Panc1 (cell line): ENCODE measurements at regions not wholly inside any gene's neighbourhood (a gene's known extent, or its start where the extent isn't known, plus 50 kb on each side); places are given as distances from the start of the nearest gene placed in this dataset.

Source experiments
- POLR2AphosphoS5 ChIP-seq: IDR thresholded peaks from 2 replicates; pipeline ENCODE4 v1.6.1; 2012; ENCODE audit warnings: mild to moderate bottlenecking, low read depth, low read length, moderate library complexity
- SIN3A ChIP-seq: IDR thresholded peaks from 2 replicates; pipeline ENCODE4 v1.6.1; 2012; ENCODE audit warnings: low read depth, mild to moderate bottlenecking, low read length, moderate library complexity, borderline replicate concordance; ENCODE audit not compliant: insufficient read depth
- TCF7L2 ChIP-seq: IDR thresholded peaks from 2 replicates; pipeline ENCODE4 v1.6.1; 2011; ENCODE audit warnings: mild to moderate bottlenecking, low read depth, low read length, inconsistent platforms
- TF ChIP-seq, protein P1 (sequence below): fragments of 450-650 bp; IDR thresholded peaks from 2 replicates; pipeline ENCODE4 v1.5.1; 2017; ENCODE audit warnings: mild to moderate bottlenecking
- TF ChIP-seq, protein P2 (sequence below), 2 experiments: IDR thresholded peaks; 2 replicates each; pipeline ENCODE4 v1.6.1; 2011 to 2012; ENCODE audit warnings: low read depth in 2 of 2, control low read depth in 1 of 2, low read length in 1 of 2, mild to moderate bottlenecking in 1 of 2, moderate library complexity in 1 of 2; ENCODE audit not compliant: insufficient read depth in 1 of 2

DNA sequence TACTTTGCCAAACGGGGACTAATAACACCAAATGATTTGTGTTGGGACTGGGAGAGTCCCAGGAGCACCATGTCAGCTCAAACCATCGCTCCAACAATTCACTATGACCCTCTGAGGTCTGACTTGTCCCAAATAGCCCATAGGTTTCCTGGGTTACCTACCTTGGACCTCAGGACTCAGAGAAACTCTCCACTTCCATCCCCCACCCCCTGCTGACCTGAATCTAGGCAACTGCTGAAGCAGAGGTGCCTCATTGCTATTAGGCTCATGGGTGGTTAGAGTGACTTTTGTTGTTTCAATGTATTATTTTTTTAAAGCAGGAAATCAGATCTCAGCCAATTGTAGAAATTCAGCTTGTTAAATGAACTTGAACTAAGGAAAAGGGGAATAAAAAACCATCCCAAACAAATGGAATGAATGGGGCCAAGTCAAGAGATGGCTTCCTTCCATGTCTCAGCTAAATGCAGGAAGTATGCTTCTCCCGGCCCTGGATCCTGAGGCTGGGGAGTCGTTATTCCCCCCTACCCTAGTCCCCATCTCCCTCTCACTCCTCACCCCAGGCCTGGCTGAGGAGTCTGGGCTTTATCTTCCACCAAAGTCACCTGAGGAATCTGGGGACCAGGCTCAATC is 80.9 kb upstream of the SLC24A4 start:
- TF ChIP-seq, protein P1, sequence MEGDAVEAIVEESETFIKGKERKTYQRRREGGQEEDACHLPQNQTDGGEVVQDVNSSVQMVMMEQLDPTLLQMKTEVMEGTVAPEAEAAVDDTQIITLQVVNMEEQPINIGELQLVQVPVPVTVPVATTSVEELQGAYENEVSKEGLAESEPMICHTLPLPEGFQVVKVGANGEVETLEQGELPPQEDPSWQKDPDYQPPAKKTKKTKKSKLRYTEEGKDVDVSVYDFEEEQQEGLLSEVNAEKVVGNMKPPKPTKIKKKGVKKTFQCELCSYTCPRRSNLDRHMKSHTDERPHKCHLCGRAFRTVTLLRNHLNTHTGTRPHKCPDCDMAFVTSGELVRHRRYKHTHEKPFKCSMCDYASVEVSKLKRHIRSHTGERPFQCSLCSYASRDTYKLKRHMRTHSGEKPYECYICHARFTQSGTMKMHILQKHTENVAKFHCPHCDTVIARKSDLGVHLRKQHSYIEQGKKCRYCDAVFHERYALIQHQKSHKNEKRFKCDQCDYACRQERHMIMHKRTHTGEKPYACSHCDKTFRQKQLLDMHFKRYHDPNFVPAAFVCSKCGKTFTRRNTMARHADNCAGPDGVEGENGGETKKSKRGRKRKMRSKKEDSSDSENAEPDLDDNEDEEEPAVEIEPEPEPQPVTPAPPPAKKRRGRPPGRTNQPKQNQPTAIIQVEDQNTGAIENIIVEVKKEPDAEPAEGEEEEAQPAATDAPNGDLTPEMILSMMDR: no peak
- TF ChIP-seq POLR2AphosphoS5 (no peak), TCF7L2 (no peak), SIN3A (no peak)
- TF ChIP-seq, protein P2, sequence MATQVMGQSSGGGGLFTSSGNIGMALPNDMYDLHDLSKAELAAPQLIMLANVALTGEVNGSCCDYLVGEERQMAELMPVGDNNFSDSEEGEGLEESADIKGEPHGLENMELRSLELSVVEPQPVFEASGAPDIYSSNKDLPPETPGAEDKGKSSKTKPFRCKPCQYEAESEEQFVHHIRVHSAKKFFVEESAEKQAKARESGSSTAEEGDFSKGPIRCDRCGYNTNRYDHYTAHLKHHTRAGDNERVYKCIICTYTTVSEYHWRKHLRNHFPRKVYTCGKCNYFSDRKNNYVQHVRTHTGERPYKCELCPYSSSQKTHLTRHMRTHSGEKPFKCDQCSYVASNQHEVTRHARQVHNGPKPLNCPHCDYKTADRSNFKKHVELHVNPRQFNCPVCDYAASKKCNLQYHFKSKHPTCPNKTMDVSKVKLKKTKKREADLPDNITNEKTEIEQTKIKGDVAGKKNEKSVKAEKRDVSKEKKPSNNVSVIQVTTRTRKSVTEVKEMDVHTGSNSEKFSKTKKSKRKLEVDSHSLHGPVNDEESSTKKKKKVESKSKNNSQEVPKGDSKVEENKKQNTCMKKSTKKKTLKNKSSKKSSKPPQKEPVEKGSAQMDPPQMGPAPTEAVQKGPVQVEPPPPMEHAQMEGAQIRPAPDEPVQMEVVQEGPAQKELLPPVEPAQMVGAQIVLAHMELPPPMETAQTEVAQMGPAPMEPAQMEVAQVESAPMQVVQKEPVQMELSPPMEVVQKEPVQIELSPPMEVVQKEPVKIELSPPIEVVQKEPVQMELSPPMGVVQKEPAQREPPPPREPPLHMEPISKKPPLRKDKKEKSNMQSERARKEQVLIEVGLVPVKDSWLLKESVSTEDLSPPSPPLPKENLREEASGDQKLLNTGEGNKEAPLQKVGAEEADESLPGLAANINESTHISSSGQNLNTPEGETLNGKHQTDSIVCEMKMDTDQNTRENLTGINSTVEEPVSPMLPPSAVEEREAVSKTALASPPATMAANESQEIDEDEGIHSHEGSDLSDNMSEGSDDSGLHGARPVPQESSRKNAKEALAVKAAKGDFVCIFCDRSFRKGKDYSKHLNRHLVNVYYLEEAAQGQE (IDR thresholded peaks at IDR 0.05; ENCODE audit: insufficient read depth in 1 of 2, low read depth in 2 of 2, low read length in 1 of 2): no peak
